Caco-2 (cell line): ENCODE measurements at regions not wholly inside any gene's neighbourhood (a gene's known extent, or its start where the extent isn't known, plus 50 kb on each side); places are given as distances from the start of the nearest gene placed in this dataset.
"Not testable (repeated sequence)": the region's sequence is repeated elsewhere in the genome, so short reads cannot be mapped to it uniquely, and the experiment has no call there.

Experiments
- BruUV-seq: library from RNA; stranded (reverse); fragments of 400-500 nt; replicated peaks from 2 replicates; lab custom pipeline; 2021; lab: Mats Ljungman, UMichigan
- CTCF ChIA-PET: fragments of 300-600 bp; sonication (Branson Sonifier 250); formaldehyde crosslinking; loops from one replicate; lab custom pipeline; 2022; ENCODE audit warnings: antibody characterized with exemption; lab: Charles Lee
- POLR2A ChIA-PET: fragments of 300-600 bp; sonication (Branson Sonifier 250); formaldehyde crosslinking; loops from one replicate; lab custom pipeline; 2022; ENCODE audit warnings: antibody characterized with exemption; lab: Charles Lee
- DNase-seq, 2 experiments: peaks; one replicate each; pipeline versions ENCODE4 v3.0.0 to v3.0.0-alpha.2; 2020 to 2022
- H3K27me3 ChIP-seq: replicated peaks from 2 replicates; pipeline ENCODE4 v1.6.0; 2011; ENCODE audit warnings: low read length; ENCODE audit not compliant: control insufficient read depth, insufficient read depth
- H3K36me3 ChIP-seq: 2 replicates; pipeline ENCODE4 v1.5.1; 2011; ENCODE audit warnings: low read length; ENCODE audit not compliant: control insufficient read depth, insufficient read depth
- H3K4me1 ChIP-seq: fragments of 250-450 bp; sonication (Bioruptor Pico); 2 replicates; pipeline ENCODE4 v1.5.1; 2020; ENCODE audit warnings: mild to moderate bottlenecking
- H3K4me3 ChIP-seq: 2 replicates; pipeline ENCODE4 v1.5.1; 2011; ENCODE audit warnings: low read depth, mild to moderate bottlenecking, control low read depth, low read length
- H3K9me3 ChIP-seq: fragments of 250-450 bp; sonication (Bioruptor Pico); 2 replicates; pipeline ENCODE4 v1.5.1; 2020; ENCODE audit warnings: mild to moderate bottlenecking, moderate library complexity
- H3K27ac Mint-ChIP-seq: one replicate; pipeline ENCODE4 v1.8.0; 2022; ENCODE audit warnings: mixed read lengths; ENCODE audit not compliant: unreplicated experiment
- H3K27me3 Mint-ChIP-seq: one replicate; pipeline ENCODE4 v1.8.0; 2022; ENCODE audit warnings: mixed read lengths; ENCODE audit not compliant: insufficient read depth, unreplicated experiment
- H3K36me3 Mint-ChIP-seq: one replicate; pipeline ENCODE4 v1.8.0; 2022; ENCODE audit warnings: mild to moderate bottlenecking, mixed read lengths; ENCODE audit not compliant: insufficient read depth, unreplicated experiment
- H3K4me1 Mint-ChIP-seq: one replicate; pipeline ENCODE4 v1.8.0; 2022; ENCODE audit warnings: low read depth, mixed read lengths; ENCODE audit not compliant: unreplicated experiment
- H3K4me3 Mint-ChIP-seq: one replicate; pipeline ENCODE4 v1.8.0; 2022; ENCODE audit warnings: mild to moderate bottlenecking, moderate library complexity, mixed read lengths; ENCODE audit not compliant: unreplicated experiment
- H3K9me3 Mint-ChIP-seq: one replicate; pipeline ENCODE4 v1.8.0; 2022; ENCODE audit warnings: mixed read lengths; ENCODE audit not compliant: unreplicated experiment
- intact Hi-C: fragments of 100-400 bp; cut with micrococcal nuclease; formaldehyde crosslinking; loops from one replicate; pipeline ENCODE4 v1.10.0; 2022; ENCODE audit not compliant: unreplicated experiment
- TF ChIP-seq, protein P1 (sequence below), 2 experiments: fragments of 200-600 bp in 1 of 2; IDR thresholded peaks; 1 replicate in 1 of 2; 2 replicates in 1 of 2; pipeline versions ENCODE4 v1.5.1 to v1.8.0; 2011 to 2022; ENCODE audit warnings: antibody characterized with exemption in 1 of 2, control low read depth in 1 of 2, inconsistent platforms in 1 of 2, low read depth in 1 of 2, low read length in 1 of 2, mild to moderate bottlenecking in 1 of 2, moderate library complexity in 1 of 2; ENCODE audit not compliant: insufficient read depth in 1 of 2, severe bottlenecking in 1 of 2, unreplicated experiment in 1 of 2

DNA sequence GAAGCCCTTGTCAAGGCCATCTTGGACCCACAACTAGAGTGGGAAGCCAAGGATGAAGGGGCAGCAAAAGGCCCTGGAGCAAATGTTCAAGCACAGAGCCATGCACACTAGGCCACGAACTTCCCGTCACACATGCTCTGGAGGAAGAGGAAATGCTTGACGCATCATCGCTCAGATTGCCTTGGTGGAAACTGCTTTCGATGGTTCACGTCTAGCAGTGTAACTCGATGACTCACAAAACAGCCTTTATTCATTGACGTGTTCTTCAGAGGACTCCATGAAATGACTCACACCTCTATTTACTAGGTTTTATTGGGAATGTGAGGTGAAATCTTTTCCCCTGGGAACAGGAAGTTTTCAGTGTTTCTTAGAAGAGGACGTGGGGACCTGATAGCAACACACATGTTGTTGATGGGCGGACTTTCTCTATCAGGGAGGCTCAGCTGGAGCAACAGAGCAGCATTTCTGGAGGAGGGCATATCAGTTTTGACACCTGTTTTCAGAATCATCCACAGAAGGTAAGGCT, 79.8 kb upstream of the FLT1 start:
- Mint-ChIP-seq H3K4me3 (no peak overlapping the region), H3K4me1 (peaks cover 20% of the 10 kb centered on the region), H3K27me3 (no peaks in the 10 kb centered on the region), H3K9me3 (no peaks in the 10 kb centered on the region), H3K27ac (no peak overlapping the region), H3K36me3 (no peaks in the 10 kb centered on the region)
- H3K4me3 ChIP-seq = no peak overlapping the region
- no peaks in the 10 kb centered on the region for H3K9me3 ChIP-seq
- no peaks in the 10 kb centered on the region for H3K27me3 ChIP-seq
- CTCF ChIA-PET = no interaction called here
- POLR2A ChIA-PET = no interaction called here
- BruUV-seq = no TSS peak
- peaks cover 17% of the 10 kb centered on the region; the same call in 1 of the 2 replicates for H3K4me1 ChIP-seq
- DNase-seq = no peak
- no peaks in the 10 kb centered on the region for H3K36me3 ChIP-seq
- TF ChIP-seq, protein P1, sequence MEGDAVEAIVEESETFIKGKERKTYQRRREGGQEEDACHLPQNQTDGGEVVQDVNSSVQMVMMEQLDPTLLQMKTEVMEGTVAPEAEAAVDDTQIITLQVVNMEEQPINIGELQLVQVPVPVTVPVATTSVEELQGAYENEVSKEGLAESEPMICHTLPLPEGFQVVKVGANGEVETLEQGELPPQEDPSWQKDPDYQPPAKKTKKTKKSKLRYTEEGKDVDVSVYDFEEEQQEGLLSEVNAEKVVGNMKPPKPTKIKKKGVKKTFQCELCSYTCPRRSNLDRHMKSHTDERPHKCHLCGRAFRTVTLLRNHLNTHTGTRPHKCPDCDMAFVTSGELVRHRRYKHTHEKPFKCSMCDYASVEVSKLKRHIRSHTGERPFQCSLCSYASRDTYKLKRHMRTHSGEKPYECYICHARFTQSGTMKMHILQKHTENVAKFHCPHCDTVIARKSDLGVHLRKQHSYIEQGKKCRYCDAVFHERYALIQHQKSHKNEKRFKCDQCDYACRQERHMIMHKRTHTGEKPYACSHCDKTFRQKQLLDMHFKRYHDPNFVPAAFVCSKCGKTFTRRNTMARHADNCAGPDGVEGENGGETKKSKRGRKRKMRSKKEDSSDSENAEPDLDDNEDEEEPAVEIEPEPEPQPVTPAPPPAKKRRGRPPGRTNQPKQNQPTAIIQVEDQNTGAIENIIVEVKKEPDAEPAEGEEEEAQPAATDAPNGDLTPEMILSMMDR (IDR thresholded peaks at IDR 0.05; ENCODE audit: insufficient read depth in 1 of 2, low read depth in 1 of 2, low read length in 1 of 2, severe bottlenecking in 1 of 2, unreplicated experiment in 1 of 2) = no peak
- intact Hi-C loops = loop anchor here (5.0 kb wide), 1 partner anchor 63 kb away; no protein-coding TSS in a partner anchor

DNA sequence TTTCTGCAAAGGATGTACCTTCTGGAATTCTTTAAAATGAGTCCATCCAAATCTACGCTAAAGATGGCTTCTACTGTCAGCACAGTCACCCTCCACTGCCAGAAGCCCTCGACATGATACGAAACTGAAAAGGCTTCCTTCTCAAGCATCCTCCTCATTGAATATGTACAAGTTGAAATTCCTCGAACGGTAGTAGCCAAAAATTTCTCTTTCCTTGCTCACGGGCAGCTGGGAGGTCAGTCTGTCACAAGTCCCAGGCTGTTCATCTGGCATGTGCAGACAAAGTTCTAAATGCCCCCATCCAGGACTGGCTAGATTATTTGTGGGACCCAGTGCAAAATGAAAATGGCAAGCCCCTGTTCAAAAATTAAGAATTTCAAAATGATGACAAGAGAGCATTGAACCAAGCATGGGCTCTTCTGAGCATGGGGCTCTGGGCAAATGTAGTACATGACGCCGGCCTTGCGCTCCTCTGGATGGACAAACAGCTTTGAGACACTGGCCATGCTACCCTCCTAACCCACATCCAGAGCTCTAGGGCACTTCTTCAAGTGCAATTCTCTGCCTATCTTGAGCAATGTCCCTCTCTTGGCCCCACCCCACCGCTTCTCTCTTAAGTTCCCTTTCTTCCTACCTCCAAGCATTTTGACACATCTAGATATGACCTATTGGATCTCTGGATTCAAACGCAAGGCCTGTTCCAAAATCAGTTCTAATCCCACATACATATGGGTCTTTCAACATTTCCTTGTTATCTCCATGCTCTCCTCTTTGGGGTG, 78.9 kb upstream of the FLT1 start:
- peaks cover 15% of the 10 kb centered on the region for H3K4me1 Mint-ChIP-seq
- H3K27me3 Mint-ChIP-seq = no peaks in the 10 kb centered on the region
- intact Hi-C loops = no loop called here
- H3K36me3 Mint-ChIP-seq = no peaks in the 10 kb centered on the region
- Histone ChIP-seq H3K36me3 (no peaks in the 10 kb centered on the region), H3K4me1 (peaks cover 11% of the 10 kb centered on the region; the same call in 1 of the 2 replicates), H3K4me3 (no peak overlapping the region), H3K9me3 (no peaks in the 10 kb centered on the region), H3K27me3 (no peaks in the 10 kb centered on the region)
- TF ChIP-seq, protein P1 (IDR thresholded peaks at IDR 0.05; ENCODE audit: insufficient read depth in 1 of 2, low read depth in 1 of 2, low read length in 1 of 2, severe bottlenecking in 1 of 2, unreplicated experiment in 1 of 2) = no peak
- no TSS peak for BruUV-seq
- H3K27ac Mint-ChIP-seq = no peak overlapping the region
- ChIA-PET POLR2A (no interaction called here), CTCF (no interaction called here)
- no peak overlapping the region for H3K4me3 Mint-ChIP-seq
- no peaks in the 10 kb centered on the region for H3K9me3 Mint-ChIP-seq
- DNase-seq = no peak

DNA sequence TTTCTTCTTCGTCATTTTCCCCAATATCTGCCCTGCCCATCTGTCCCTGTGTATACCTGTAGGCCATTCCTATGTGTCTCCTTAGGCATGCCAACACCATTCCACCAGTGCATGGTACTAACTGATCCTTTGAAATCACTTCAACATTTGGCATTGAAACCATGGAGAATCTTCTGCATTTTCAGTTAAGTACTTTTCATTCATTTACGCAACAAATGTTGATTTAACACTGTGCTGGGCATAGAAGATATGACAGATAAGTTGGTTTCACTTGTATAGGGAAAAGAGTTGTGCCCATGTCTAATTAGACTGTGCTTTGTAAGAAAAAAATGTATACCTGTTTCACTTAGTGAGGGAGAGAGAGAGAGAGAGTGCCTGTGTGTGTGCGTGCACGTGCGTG, 77.9 kb upstream of the FLT1 start:
- H3K27me3 Mint-ChIP-seq = no peaks in the 10 kb centered on the region

DNA sequence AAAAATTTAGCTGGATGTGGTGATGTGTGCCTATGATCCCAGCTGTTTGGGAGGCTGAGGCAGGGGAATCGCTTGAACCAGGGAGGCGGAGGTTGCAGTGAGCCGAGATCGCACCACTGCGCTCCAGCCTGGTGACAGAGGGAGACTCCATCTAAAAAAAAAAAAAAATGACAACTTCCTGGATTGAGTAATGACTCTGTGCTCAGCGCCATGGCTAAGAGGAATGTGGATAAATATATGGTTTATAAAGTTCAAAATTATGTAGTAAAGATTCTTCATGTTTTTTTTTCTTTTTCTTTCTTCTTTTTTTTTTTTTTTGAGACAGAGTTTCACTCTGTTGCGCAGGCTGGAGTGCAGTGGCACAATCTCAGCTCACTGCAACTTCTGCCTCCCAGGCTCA, 75.4 kb upstream of the FLT1 start:
- H3K9me3 Mint-ChIP-seq, CTCF ChIA-PET, H3K4me1 Mint-ChIP-seq, H3K27me3 Mint-ChIP-seq, H3K4me1 ChIP-seq, BruUV-seq, POLR2A ChIA-PET, H3K27ac Mint-ChIP-seq, H3K36me3 Mint-ChIP-seq, H3K36me3 ChIP-seq, intact Hi-C loops, H3K4me3 Mint-ChIP-seq, H3K9me3 ChIP-seq, DNase-seq, H3K4me3 ChIP-seq, H3K27me3 ChIP-seq: not testable (repeated sequence)

More for the DNA sequence above, 77.9 kb upstream of the FLT1 start:
- peaks cover 11% of the 10 kb centered on the region; the same call in 1 of the 2 replicates for H3K4me1 ChIP-seq
- Mint-ChIP-seq H3K9me3 (no peaks in the 10 kb centered on the region), H3K4me1 (peaks cover 15% of the 10 kb centered on the region), H3K4me3 (no peak overlapping the region), H3K36me3 (no peaks in the 10 kb centered on the region), H3K27ac (no peak overlapping the region)
- no peak overlapping the region for H3K4me3 ChIP-seq
- H3K36me3 ChIP-seq = no peaks in the 10 kb centered on the region
- BruUV-seq = no TSS peak
- no peaks in the 10 kb centered on the region for H3K27me3 ChIP-seq
- CTCF ChIA-PET = no interaction called here
- no peak for DNase-seq
- POLR2A ChIA-PET = no interaction called here
- TF ChIP-seq, protein P1 (IDR thresholded peaks at IDR 0.05; ENCODE audit: insufficient read depth in 1 of 2, low read depth in 1 of 2, low read length in 1 of 2, severe bottlenecking in 1 of 2, unreplicated experiment in 1 of 2) = no peak
- no peaks in the 10 kb centered on the region for H3K9me3 ChIP-seq
- intact Hi-C loops = no loop called here
